Neural cell (in vitro differentiated cells): ENCODE measurements at regions not wholly inside any gene's neighbourhood (a gene's known extent, or its start where the extent isn't known, plus 50 kb on each side); places are given as distances from the start of the nearest gene placed in this dataset.

Experiments used
- H2AFZ ChIP-seq: fragments of 200-600, 300-800 bp; sonication (generic), shearing (Covaris generic); 2 replicates; pipeline ENCODE4 v1.6.0; 2014; ENCODE audit warnings: low read depth, mild to moderate bottlenecking, antibody characterized with exemption, low read length, moderate library complexity
- H3F3A ChIP-seq: fragments of 200-600 bp; shearing (Covaris generic); 2 replicates; pipeline ENCODE4 v1.6.1; 2016; ENCODE audit warnings: mild to moderate bottlenecking, moderate library complexity, mixed read lengths, antibody characterized with exemption, low read length; ENCODE audit not compliant: insufficient read depth, poor library complexity, severe bottlenecking
- H3K27ac ChIP-seq: fragments of 200-600, 300-800 bp; sonication (generic), shearing (Covaris generic); 2 replicates; pipeline ENCODE4 v1.5.1; 2014; ENCODE audit warnings: mild to moderate bottlenecking, low read length, moderate library complexity
- H3K27me3 ChIP-seq: fragments of 300-800, 200-600 bp; sonication (generic), shearing (Covaris generic); 2 replicates; pipeline ENCODE4 v1.6.0; 2014; ENCODE audit warnings: mild to moderate bottlenecking, low read depth, low read length, moderate library complexity; ENCODE audit not compliant: insufficient read depth
- H3K36me3 ChIP-seq: fragments of 300-800, 200-600 bp; sonication (generic), shearing (Covaris generic); 2 replicates; pipeline ENCODE4 v1.5.1; 2014; ENCODE audit warnings: mild to moderate bottlenecking, antibody characterized with exemption, low read length, moderate library complexity; ENCODE audit not compliant: insufficient read depth
- H3K4me2 ChIP-seq: fragments of 300-800, 200-600 bp; sonication (generic), shearing (Covaris generic); 2 replicates; pipeline ENCODE4 v1.6.0; 2014; ENCODE audit warnings: mild to moderate bottlenecking, low read length
- H3K4me3 ChIP-seq: fragments of 300-800, 200-600 bp; sonication (generic), shearing (Covaris generic); 2 replicates; pipeline ENCODE4 v1.5.1; 2014; ENCODE audit warnings: mild to moderate bottlenecking, low read length, moderate library complexity
- H3K79me2 ChIP-seq: fragments of 200-600 bp; shearing (Covaris generic); replicated peaks from 2 replicates; pipeline ENCODE4 v1.6.0; 2014; ENCODE audit warnings: mild to moderate bottlenecking, low read length, moderate library complexity; ENCODE audit not compliant: insufficient read depth
- H3K9ac ChIP-seq: fragments of 300-800, 200-600 bp; sonication (generic), shearing (Covaris generic); 2 replicates; pipeline ENCODE4 v1.6.1; 2016; ENCODE audit warnings: mild to moderate bottlenecking, low read length, mixed read lengths
- H3K9me2 ChIP-seq: fragments of 200-600 bp; shearing (Covaris generic); 2 replicates; pipeline ENCODE4 v1.6.1; 2016; ENCODE audit warnings: mild to moderate bottlenecking, low read length, mixed read lengths; ENCODE audit not compliant: insufficient read depth
- H3K9me3 ChIP-seq: fragments of 200-600, 300-800 bp; sonication (generic), shearing (Covaris generic); 2 replicates; pipeline ENCODE4 v1.6.1; 2016; ENCODE audit warnings: mild to moderate bottlenecking, mixed run types, low read length, moderate library complexity, mixed read lengths
- H4K20me1 ChIP-seq: fragments of 200-600 bp; shearing (Covaris generic); 2 replicates; pipeline ENCODE4 v1.6.1; 2016; ENCODE audit warnings: mild to moderate bottlenecking, mixed run types; ENCODE audit not compliant: insufficient read depth
- EP300 ChIP-seq: fragments of 450-650 bp; conservative IDR thresholded peaks from 2 replicates; pipeline ENCODE4 v1.6.1; 2014; ENCODE audit warnings: antibody characterized with exemption, mild to moderate bottlenecking, moderate library complexity; ENCODE audit not compliant: poor library complexity, severe bottlenecking
- EZH2 ChIP-seq: fragments of 200-600, 300-800 bp; shearing (Covaris generic), sonication (generic); IDR thresholded peaks from 2 replicates; pipeline ENCODE4 v1.6.1; 2014; ENCODE audit warnings: antibody characterized with exemption, low read length, borderline replicate concordance, mild to moderate bottlenecking; ENCODE audit not compliant: insufficient read depth, poor library complexity, severe bottlenecking
- MXI1 ChIP-seq: fragments of 450-650 bp; conservative IDR thresholded peaks from 2 replicates; pipeline ENCODE4 v1.6.1; 2014; ENCODE audit warnings: antibody characterized with exemption, mild to moderate bottlenecking; ENCODE audit not compliant: poor library complexity, severe bottlenecking
- POLR2AphosphoS5 ChIP-seq: IDR thresholded peaks from 2 replicates; pipeline ENCODE4 v1.6.1; 2012
- RAD21 ChIP-seq: fragments of 450-650 bp; conservative IDR thresholded peaks from 2 replicates; pipeline ENCODE4 v1.6.1; 2014; ENCODE audit warnings: antibody characterized with exemption, mild to moderate bottlenecking, moderate library complexity
- REST ChIP-seq: IDR thresholded peaks from 2 replicates; pipeline ENCODE4 v1.6.1; 2012; ENCODE audit warnings: borderline replicate concordance
- SMC3 ChIP-seq: fragments of 450-650 bp; conservative IDR thresholded peaks from 2 replicates; pipeline ENCODE4 v1.6.1; 2014; ENCODE audit warnings: antibody characterized with exemption, mild to moderate bottlenecking, moderate library complexity; ENCODE audit not compliant: poor library complexity
- TAF1 ChIP-seq: IDR thresholded peaks from 2 replicates; pipeline ENCODE4 v1.6.1; 2012; ENCODE audit warnings: low read depth
- TF ChIP-seq, protein P1 (sequence below): fragments of 450-650 bp; IDR thresholded peaks from 2 replicates; pipeline ENCODE4 v1.5.1; 2014; ENCODE audit warnings: antibody characterized with exemption, mild to moderate bottlenecking, moderate library complexity; ENCODE audit not compliant: poor library complexity, severe bottlenecking

- Histone ChIP-seq H3K4me3 (no peak overlapping the region), H3K36me3 (no peaks in the 10 kb centered on the region), H3K27me3 (no peaks in the 10 kb centered on the region), H3F3A (no peaks in the 10 kb centered on the region), H3K9me2 (no peaks in the 10 kb centered on the region), H3K4me2 (no peak overlapping the region), H3K9ac (no peak overlapping the region), H2AFZ (no peak overlapping the region), H3K79me2 (no peaks in the 10 kb centered on the region), H3K27ac (no peak overlapping the region), H4K20me1 (no peaks in the 10 kb centered on the region), H3K9me3 (no peaks in the 10 kb centered on the region)
- TF ChIP-seq SMC3, result no peak
- TF ChIP-seq POLR2AphosphoS5, result no peak
- TF ChIP-seq, protein P1, sequence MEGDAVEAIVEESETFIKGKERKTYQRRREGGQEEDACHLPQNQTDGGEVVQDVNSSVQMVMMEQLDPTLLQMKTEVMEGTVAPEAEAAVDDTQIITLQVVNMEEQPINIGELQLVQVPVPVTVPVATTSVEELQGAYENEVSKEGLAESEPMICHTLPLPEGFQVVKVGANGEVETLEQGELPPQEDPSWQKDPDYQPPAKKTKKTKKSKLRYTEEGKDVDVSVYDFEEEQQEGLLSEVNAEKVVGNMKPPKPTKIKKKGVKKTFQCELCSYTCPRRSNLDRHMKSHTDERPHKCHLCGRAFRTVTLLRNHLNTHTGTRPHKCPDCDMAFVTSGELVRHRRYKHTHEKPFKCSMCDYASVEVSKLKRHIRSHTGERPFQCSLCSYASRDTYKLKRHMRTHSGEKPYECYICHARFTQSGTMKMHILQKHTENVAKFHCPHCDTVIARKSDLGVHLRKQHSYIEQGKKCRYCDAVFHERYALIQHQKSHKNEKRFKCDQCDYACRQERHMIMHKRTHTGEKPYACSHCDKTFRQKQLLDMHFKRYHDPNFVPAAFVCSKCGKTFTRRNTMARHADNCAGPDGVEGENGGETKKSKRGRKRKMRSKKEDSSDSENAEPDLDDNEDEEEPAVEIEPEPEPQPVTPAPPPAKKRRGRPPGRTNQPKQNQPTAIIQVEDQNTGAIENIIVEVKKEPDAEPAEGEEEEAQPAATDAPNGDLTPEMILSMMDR, result no peak
- TF ChIP-seq EP300, result no peak
- TF ChIP-seq TAF1, result no peak
- TF ChIP-seq RAD21, result no peak
- TF ChIP-seq REST, result no peak
- no peak for TF ChIP-seq EZH2
- TF ChIP-seq MXI1, result no peak
Observed at GRCh38 chr6:126914801-126915200, 203.7 kb upstream of the RSPO3 start.

- no peak for TF ChIP-seq EP300
- TF ChIP-seq, protein P1, result no peak
- TF ChIP-seq POLR2AphosphoS5, result no peak
- TF ChIP-seq TAF1, result no peak
- TF ChIP-seq MXI1, result no peak
Observed at GRCh38 chr6:126919947-126920346, 198.5 kb upstream of the RSPO3 start.

More at GRCh38 chr6:126919947-126920346, 198.5 kb upstream of the RSPO3 start:
- H3K9me3 ChIP-seq, result no peaks in the 10 kb centered on the region
- no peaks in the 10 kb centered on the region for H3K79me2 ChIP-seq
- H3K27ac ChIP-seq, result no peak overlapping the region
- H4K20me1 ChIP-seq, result no peaks in the 10 kb centered on the region
- H3K4me2 ChIP-seq, result no peak overlapping the region
- no peaks in the 10 kb centered on the region for H3F3A ChIP-seq
- H3K9ac ChIP-seq, result no peak overlapping the region
- H2AFZ ChIP-seq, result no peak overlapping the region
- no peak overlapping the region for H3K4me3 ChIP-seq
- H3K9me2 ChIP-seq, result no peaks in the 10 kb centered on the region
- no peaks in the 10 kb centered on the region for H3K36me3 ChIP-seq
- H3K27me3 ChIP-seq, result no peaks in the 10 kb centered on the region
